ENCODE measurements at regions not wholly inside any gene's neighbourhood (a gene's known extent, or its start where the extent isn't known, plus 50 kb on each side); places are given as distances from the start of the nearest gene placed in this dataset.

DNA sequence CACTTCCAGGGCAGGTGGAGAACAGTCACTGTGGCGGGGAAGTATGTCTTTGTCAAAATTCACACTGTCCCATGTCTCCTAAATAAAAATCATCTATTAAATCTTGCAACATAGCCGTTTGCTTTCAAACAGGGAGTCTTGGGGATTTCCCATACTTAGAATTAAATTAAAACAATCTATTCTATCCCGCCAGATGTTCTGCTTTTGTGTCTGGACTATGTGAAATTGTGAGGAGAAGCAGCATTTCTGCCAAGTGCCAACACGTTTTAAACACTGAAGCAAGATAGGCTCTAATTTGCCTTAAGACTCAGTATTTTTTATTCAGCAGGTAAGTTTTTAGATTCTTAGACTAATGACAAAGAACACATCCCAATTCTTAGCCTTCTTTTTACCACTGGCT, 73.7 kb downstream of the SPATA31C2 start (continued):
- TF ChIP-seq EP300 (IDR thresholded peaks at IDR 0.05; ENCODE audit: borderline replicate concordance in 1 of 2, low read depth in 2 of 2, low read length in 2 of 2) = no peak
- no peak for TF ChIP-seq POLR2A (IDR thresholded peaks at IDR 0.05; ENCODE audit: control extremely low read depth in 1 of 2, low read depth in 2 of 2, low read length in 2 of 2)
- TF ChIP-seq HDAC2 (IDR thresholded peaks at IDR 0.05; ENCODE audit: borderline replicate concordance in 1 of 2, low read depth in 2 of 2, low read length in 2 of 2) = no peak
